ENCODE measurements at regions not wholly inside any gene's neighbourhood (a gene's known extent, or its start where the extent isn't known, plus 50 kb on each side); places are given as distances from the start of the nearest gene placed in this dataset.

DNA sequence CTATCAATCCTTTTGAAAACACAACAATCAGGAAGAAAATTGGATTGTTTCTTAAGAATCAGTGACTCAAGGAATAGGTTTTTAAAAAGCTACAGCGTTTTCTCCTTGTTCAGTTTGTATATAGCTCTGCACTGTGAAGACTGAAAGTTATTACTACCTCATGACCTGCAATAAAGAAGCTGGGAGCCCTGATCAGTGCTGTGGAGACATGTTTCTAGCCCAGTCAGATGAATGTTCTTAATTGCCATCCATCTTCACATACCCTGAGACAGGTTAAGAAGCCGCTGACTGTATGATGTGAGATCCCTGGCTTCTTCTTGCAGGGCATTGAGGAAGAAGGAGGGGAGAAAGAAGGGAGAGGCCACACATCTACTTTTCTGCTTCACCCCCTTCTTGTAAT is 58.0 kb upstream of the VWC2 start:
- TF ChIP-seq YY1 (IDR thresholded peaks at IDR 0.05; ENCODE audit: insufficient read depth, insufficient read length) (no peak), SUZ12 (IDR thresholded peaks at IDR 0.05; ENCODE audit: extremely low read depth, insufficient read depth, insufficient read length) (no peak)
